LNCaP clone FGC (cell line): ENCODE measurements at regions not wholly inside any gene's neighbourhood (a gene's known extent, or its start where the extent isn't known, plus 50 kb on each side); places are given as distances from the start of the nearest gene placed in this dataset.

Experiments
- DNase-seq: peaks from one replicate; pipeline ENCODE4 v3.0.0-alpha.2; 2011; ENCODE audit warnings: low read depth
- H3K4me3 ChIP-seq: 2 replicates; pipeline ENCODE4 v1.5.1; 2011; ENCODE audit warnings: mild to moderate bottlenecking, low read depth, low read length, control low read depth
- TF ChIP-seq, protein P1 (sequence below): IDR thresholded peaks from 2 replicates; pipeline ENCODE4 v1.5.1; 2012; ENCODE audit warnings: mild to moderate bottlenecking; ENCODE audit not compliant: control insufficient read depth, insufficient read depth; ENCODE audit errors: extremely low read depth

DNA sequence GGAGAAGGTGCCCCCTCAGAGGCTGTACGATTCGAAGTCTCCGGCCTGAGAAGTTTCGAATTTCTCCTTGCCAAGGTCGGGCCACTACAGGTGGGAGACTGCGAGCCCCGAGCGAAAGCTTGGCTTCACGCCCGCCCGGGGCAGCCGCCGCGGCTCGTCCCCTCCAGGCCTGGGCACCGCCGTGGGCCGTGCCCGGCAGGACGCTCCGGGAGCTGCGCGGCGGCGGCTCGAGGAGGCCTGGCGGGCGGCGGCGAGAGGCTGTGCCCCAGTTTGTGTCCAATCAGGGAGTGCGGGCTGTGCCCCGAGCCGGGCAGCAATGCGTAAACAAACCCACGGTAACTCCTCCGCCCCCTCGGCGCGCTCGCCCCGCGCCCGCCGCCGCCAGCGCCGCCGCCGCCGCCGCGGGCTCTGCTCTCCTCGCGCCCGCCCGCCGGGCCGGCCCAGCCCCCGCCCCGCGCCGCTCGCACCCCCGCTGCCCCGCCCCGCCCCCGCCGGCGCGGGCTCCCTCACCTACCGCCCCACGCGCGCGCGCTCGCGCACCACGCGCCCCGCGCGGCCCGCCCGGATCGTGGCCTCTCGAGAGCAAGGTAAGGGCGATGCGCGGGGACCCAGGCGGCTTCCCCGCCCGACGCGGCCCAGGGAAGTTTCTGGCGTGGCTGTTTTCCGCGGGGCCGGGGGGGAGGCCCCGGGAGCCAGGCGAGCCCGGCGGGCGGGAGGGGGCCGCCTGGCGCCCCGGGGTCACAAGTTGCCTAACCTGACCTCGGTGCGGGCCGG is 57.8 kb upstream of the PCGF5 start:
- peak overlapping the region; percentile 53 for H3K4me3 ChIP-seq
- no peak for DNase-seq
- TF ChIP-seq, protein P1, sequence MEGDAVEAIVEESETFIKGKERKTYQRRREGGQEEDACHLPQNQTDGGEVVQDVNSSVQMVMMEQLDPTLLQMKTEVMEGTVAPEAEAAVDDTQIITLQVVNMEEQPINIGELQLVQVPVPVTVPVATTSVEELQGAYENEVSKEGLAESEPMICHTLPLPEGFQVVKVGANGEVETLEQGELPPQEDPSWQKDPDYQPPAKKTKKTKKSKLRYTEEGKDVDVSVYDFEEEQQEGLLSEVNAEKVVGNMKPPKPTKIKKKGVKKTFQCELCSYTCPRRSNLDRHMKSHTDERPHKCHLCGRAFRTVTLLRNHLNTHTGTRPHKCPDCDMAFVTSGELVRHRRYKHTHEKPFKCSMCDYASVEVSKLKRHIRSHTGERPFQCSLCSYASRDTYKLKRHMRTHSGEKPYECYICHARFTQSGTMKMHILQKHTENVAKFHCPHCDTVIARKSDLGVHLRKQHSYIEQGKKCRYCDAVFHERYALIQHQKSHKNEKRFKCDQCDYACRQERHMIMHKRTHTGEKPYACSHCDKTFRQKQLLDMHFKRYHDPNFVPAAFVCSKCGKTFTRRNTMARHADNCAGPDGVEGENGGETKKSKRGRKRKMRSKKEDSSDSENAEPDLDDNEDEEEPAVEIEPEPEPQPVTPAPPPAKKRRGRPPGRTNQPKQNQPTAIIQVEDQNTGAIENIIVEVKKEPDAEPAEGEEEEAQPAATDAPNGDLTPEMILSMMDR = no peak

DNA sequence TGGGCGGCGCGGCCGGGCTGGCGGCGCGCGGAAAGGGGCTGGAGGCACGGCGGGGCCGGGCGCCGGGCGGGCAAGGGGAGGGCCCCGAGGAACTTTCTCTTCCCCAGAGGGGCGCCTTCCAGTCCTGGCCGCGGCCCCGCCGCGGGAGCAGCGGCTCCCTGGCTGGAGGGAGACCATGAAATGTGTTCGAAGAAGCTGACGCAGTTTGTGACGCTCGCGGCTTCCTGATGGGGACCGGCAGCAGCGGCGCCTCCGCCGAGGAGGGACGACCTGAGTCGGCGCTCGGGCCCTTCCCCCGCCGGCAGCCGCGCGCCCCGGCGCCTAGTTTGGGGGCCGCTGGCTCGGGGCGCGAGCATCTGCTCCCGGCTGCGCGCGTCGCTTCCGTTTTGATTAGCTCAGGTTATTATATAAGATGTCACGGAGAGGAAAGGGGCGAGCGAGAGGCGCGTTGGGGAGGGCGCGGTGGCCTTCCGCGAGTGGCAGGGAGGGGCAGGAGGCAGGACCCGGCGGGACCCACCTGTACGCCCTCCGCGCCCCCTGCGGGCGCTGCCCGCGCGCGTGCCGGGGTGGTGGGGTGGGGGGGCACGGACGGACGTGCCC is 57.1 kb upstream of the PCGF5 start:
- TF ChIP-seq, protein P1 = no peak
- DNase-seq = no peak
- peak overlapping the region; percentile 53 for H3K4me3 ChIP-seq

DNA sequence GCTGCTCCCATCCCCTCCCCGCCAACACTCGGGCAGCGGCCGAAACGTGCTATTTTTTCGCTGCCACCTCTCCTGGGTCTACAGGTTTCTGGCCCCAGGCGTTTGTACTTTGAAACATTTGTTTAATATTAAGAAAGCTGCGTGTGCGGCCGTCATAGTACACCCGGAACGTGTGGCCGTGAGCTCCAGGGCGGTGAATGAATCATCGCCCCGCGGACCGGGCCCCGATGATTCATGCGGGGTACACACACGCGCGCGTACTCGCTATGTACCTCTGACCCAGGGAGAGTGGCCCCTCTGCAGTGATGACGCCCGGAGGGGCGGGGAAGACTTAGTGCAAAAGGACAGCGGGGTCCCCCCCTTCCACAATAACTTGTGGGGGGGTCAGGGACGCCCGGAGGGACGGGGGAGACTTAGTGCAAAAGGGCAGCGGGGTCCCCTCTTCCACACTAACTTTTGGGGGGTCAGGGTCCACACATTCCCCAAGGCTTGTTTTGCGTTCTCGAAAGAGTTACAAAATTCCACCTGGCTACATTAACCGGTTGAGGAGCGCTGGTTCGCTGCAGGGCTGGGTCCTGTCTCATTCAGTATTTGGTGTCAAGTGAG is 56.5 kb upstream of the PCGF5 start:
- H3K4me3 ChIP-seq = peak overlapping the region; percentile 53
- DNase-seq = no peak
- TF ChIP-seq, protein P1 = no peak

DNA sequence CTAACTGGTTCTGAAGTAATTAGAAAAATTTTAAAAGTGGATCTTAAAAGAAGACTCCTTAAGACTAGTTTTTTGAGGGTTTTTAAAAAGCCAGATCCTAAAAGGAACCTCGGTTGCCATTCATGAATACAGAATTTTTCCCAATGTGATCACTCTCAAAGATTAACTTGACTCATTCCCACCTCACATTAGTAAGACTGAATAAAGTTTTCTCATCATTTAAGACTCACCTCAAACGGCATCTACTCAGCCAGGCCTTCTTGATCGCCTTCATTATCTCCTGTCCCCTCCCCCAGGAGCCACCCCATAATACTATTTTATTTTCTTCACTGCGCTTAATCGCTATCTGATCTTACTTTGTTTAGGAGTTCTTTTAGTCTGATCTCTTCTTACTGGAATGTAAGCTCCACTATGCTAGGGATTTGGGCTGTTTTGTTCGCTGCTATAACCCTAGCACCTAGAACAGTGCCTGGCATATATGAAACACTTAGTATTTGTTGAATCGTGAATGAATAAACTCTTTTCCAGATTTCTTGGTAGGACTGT is 55.9 kb upstream of the PCGF5 start:
- TF ChIP-seq, protein P1 = no peak
- H3K4me3 ChIP-seq = no peak overlapping the region
- no peak for DNase-seq

DNA sequence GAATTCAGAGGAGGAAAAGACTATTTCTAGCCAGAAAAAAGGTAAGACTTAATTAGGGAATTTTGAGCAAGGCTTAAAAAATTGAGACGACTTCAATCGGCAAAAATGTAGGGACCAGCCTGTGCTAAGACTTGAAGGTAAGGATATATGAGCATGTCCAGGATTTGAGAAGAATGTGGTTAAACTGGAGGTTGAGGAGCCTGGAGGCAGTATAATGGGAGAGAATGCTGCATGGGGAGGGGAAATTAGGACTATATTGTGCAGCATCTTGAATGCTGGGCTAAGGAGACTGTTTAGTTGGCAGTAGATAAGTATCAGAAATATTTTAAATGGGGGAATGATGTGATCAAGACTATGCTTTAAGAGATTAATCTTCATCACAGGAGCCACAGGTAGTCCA is 53.1 kb upstream of the PCGF5 start:
- no peak for DNase-seq
- H3K4me3 ChIP-seq = no peak overlapping the region
- TF ChIP-seq, protein P1 = no peak

DNA sequence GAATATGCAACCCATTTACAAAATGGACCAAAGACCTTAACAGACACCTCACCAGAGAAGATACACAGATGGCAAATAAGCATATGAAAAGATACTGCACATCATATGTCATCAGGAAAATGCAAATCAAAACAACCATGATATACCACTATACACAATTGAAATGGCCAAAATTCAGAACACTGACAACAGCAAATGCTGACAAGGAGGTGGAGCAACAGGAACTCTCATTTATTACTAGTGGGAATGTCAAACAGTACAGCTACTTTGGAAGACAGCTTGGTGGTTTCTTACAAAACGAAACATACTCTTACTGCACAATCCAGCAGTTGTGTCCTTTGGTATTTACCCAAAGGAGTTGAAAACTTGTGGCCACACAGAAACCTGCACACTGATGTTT is 50.0 kb upstream of the PCGF5 start:
- TF ChIP-seq, protein P1 = no peak
- no peak for DNase-seq
- H3K4me3 ChIP-seq = no peak overlapping the region
